ENCODE measurements at regions not wholly inside any gene's neighbourhood (a gene's known extent, or its start where the extent isn't known, plus 50 kb on each side); places are given as distances from the start of the nearest gene placed in this dataset.

- TF ChIP-seq HMGXB3 (CRISPR knock-in tag; IDR thresholded peaks at IDR 0.05; ENCODE audit: borderline replicate concordance): no peak
- TF ChIP-seq ZNF772 (CRISPR knock-in tag; IDR thresholded peaks at IDR 0.05): no peak
- TF ChIP-seq HHEX (CRISPR knock-in tag; IDR thresholded peaks at IDR 0.05): no peak
These were observed 130.4 kb upstream of the RPS6KA2 start (continued) for GRCh38 chr6:166757232-166758135.

- Histone ChIP-seq H3K4me3 (replicated peaks in 1 of 3; ENCODE audit: insufficient read depth in 1 of 3, low read depth in 2 of 3, low read length in 3 of 3) (no peak overlapping the region), H3K79me2 (ENCODE audit: insufficient read depth, low read length) (no peaks in the 10 kb centered on the region), H3K27me3 (ENCODE audit: control insufficient read depth in 1 of 2, insufficient read depth in 2 of 2, low read length in 2 of 2) (peaks cover 14 to 57% of the 10 kb centered on the region in 2 experiments; a peak in 4 of 5 replicates), H3K27ac (ENCODE audit: extremely low read length, insufficient read depth, low read length) (no peak overlapping the region), H4K20me1 (ENCODE audit: insufficient read depth, low read length) (no peaks in the 10 kb centered on the region; the same call in 1 of the 2 replicates), H3K36me3 (replicated peaks in 1 of 2; ENCODE audit: control insufficient read depth in 1 of 2, insufficient read depth in 2 of 2, low read length in 2 of 2) (no peaks in the 10 kb centered on the region), H3K4me1 (ENCODE audit: insufficient read depth, low read length) (no peaks in the 10 kb centered on the region), H3K9me3 (ENCODE audit: low read length) (no peaks in the 10 kb centered on the region), H2AFZ (ENCODE audit: low read length) (no peak overlapping the region), H3K9ac (ENCODE audit: insufficient read depth, low read depth, low read length) (no peak overlapping the region), H3K4me2 (ENCODE audit: low read depth, low read length) (no peak overlapping the region)
- ATAC-seq (no peak), DNase-seq (ENCODE audit: low spot score) (no peak), FAIRE-seq (no peak)
- CTCF ChIA-PET (ENCODE audit: low intra/inter-chr PET ratio, low total read pairs): no interaction called here
- POLR2A ChIA-PET: no interaction called here
- TF ChIP-seq ZNF747 (CRISPR knock-in tag; IDR thresholded peaks at IDR 0.05; ENCODE audit: borderline replicate concordance) (no peak), AGO1 (IDR thresholded peaks at IDR 0.05; ENCODE audit: low read depth, low read length, poor library complexity, severe bottlenecking) (no peak), ZSCAN12 (CRISPR knock-in tag; IDR thresholded peaks at IDR 0.05) (no peak), ZNF24 (IDR thresholded peaks at IDR 0.05) (no peak), DDIT3 (CRISPR knock-in tag; IDR thresholded peaks at IDR 0.05) (no peak), DMAP1 (CRISPR knock-in tag; IDR thresholded peaks at IDR 0.05) (no peak), ZNF281 (CRISPR knock-in tag; IDR thresholded peaks at IDR 0.05; ENCODE audit: borderline replicate concordance) (no peak)
- intact Hi-C loops (cut with micrococcal nuclease; ENCODE audit: unreplicated experiment): no loop called here
- BruUV-seq (replicated peaks): no TSS peak
- WGBS (ENCODE audit: low lambda C conversion rate): 32% methylated on average over 9 of the region's 13 CpGs
- in situ Hi-C loops (cut with HindIII; ENCODE audit: extremely low pct_ligation_motif_present, low pct_unique_long_range_greater_than_20kb): no loop called here
These were observed 127.4 kb upstream of the RPS6KA2 start for GRCh38 chr6:166754218-166755030.

Measured in HepG2 (cell line).